SK-N-SH (cell line): ENCODE measurements at regions not wholly inside any gene's neighbourhood (a gene's known extent, or its start where the extent isn't known, plus 50 kb on each side); places are given as distances from the start of the nearest gene placed in this dataset.

Experiments used
- CTCF ChIA-PET: fragments of 300-600, 350-600 bp; formaldehyde crosslinking; extraction: SDS; loops from one replicate; lab custom pipeline; 2021; lab: Yijun Ruan, JAX
- POLR2A ChIA-PET: fragments of 350-600 bp; sonication (Branson Sonifier 250); formaldehyde crosslinking; extraction: SDS; loops from one replicate; lab custom pipeline; 2020; ENCODE audit warnings: antibody characterized with exemption, inconsistent platforms; lab: Yijun Ruan, JAX
- DNase-seq: peaks from one replicate; pipeline ENCODE4 v3.0.0; 2012
- H2AFZ ChIP-seq: fragments of 200-600 bp; sonication (generic); 2 replicates; pipeline ENCODE4 v1.8.1; 2016; ENCODE audit warnings: antibody characterized with exemption, mild to moderate bottlenecking, low read depth
- H3F3A ChIP-seq: fragments of 200-600 bp; sonication (generic); replicated peaks from 2 replicates; pipeline ENCODE3; 2016; ENCODE audit warnings: antibody characterized with exemption, mild to moderate bottlenecking; ENCODE audit not compliant: insufficient read depth
- H3K27ac ChIP-seq, 2 experiments: fragments of 200-500 bp in 1 of 2; fragments of 200-600 bp in 1 of 2; sonication (Bioruptor generic) in 1 of 2; sonication (generic), shearing (Covaris generic) in 1 of 2; 2 replicates each; pipeline versions ENCODE4 v1.5.1 to v1.6.1; 2014 to 2016; ENCODE audit warnings: low read depth in 2 of 2, inconsistent platforms in 1 of 2, low read length in 1 of 2, mild to moderate bottlenecking in 1 of 2, mixed read lengths in 1 of 2
- H3K27me3 ChIP-seq: fragments of 200-600 bp; sonication (generic), shearing (Covaris generic); 2 replicates; pipeline ENCODE4 v1.6.1; 2016; ENCODE audit warnings: mixed run types; ENCODE audit not compliant: insufficient read depth
- H3K36me3 ChIP-seq, 2 experiments: fragments of 200-500 bp in 1 of 2; fragments of 200-600 bp in 1 of 2; sonication (Bioruptor generic) in 1 of 2; sonication (generic) in 1 of 2; replicated peaks in 1 of 2; 2 replicates each; pipeline versions ENCODE3 to v1.5.1; 2014 to 2016; ENCODE audit warnings: low read length in 1 of 2, mild to moderate bottlenecking in 1 of 2; ENCODE audit not compliant: insufficient read depth in 2 of 2, control insufficient read depth in 1 of 2
- H3K4me1 ChIP-seq, 2 experiments: fragments of 200-500 bp in 1 of 2; fragments of 200-600 bp in 1 of 2; sonication (Bioruptor generic) in 1 of 2; sonication (generic), shearing (Covaris generic) in 1 of 2; 2 replicates each; pipeline versions ENCODE4 v1.5.1 to v1.6.1; 2014 to 2016; ENCODE audit warnings: low read depth in 1 of 2, low read length in 1 of 2, mixed run types in 1 of 2; ENCODE audit not compliant: insufficient read depth in 2 of 2, control insufficient read depth in 1 of 2
- H3K4me2 ChIP-seq: fragments of 200-600 bp; sonication (generic), shearing (Covaris generic); 2 replicates; pipeline ENCODE4 v1.6.1; 2017; ENCODE audit warnings: mixed run types
- H3K4me3 ChIP-seq, 2 experiments: fragments of 200-500 bp in 1 of 2; fragments of 200-600 bp in 1 of 2; sonication (Bioruptor generic) in 1 of 2; sonication (generic), shearing (Covaris generic) in 1 of 2; 2 replicates each; pipeline versions ENCODE4 v1.5.1 to v1.8.1; 2014 to 2016; ENCODE audit warnings: low read depth in 2 of 2, inconsistent platforms in 1 of 2, low read length in 1 of 2, mild to moderate bottlenecking in 1 of 2, mixed read lengths in 1 of 2, moderate library complexity in 1 of 2
- H3K79me2 ChIP-seq: fragments of 200-600 bp; sonication (generic); 2 replicates; pipeline ENCODE4 v1.8.1; 2017; ENCODE audit warnings: mild to moderate bottlenecking; ENCODE audit not compliant: insufficient read depth
- H3K9ac ChIP-seq: fragments of 200-600 bp; sonication (generic); 2 replicates; pipeline ENCODE4 v1.6.1; 2017; ENCODE audit warnings: mixed run types
- H3K9me2 ChIP-seq: fragments of 200-600 bp; sonication (generic); 2 replicates; pipeline ENCODE4 v1.6.1; 2017; ENCODE audit warnings: mixed run types
- H3K9me3 ChIP-seq: fragments of 200-600 bp; sonication (generic); 2 replicates; pipeline ENCODE4 v1.6.1; 2017; ENCODE audit warnings: mixed run types, mild to moderate bottlenecking, moderate library complexity
- H4K20me1 ChIP-seq: fragments of 200-600 bp; sonication (generic); 2 replicates; pipeline ENCODE4 v1.6.1; 2017; ENCODE audit warnings: mild to moderate bottlenecking, mixed run types; ENCODE audit not compliant: insufficient read depth
- ELF1 ChIP-seq: IDR thresholded peaks from 2 replicates; pipeline ENCODE4 v1.4.0; 2012
- EP300 ChIP-seq, 2 experiments: IDR thresholded peaks; 2 replicates each; pipeline versions ENCODE4 v1.4.0 to v1.6.1; 2012; ENCODE audit warnings: borderline replicate concordance in 1 of 2, low read depth in 1 of 2, low read length in 1 of 2
- JUND ChIP-seq: IDR thresholded peaks from 2 replicates; pipeline ENCODE4 v1.4.0; 2012
- MEF2A ChIP-seq: IDR thresholded peaks from 2 replicates; pipeline ENCODE4 v1.4.0; 2012; ENCODE audit warnings: low read depth, borderline replicate concordance
- MXI1 ChIP-seq: IDR thresholded peaks from 2 replicates; pipeline ENCODE4 v1.6.1; 2012; ENCODE audit warnings: mild to moderate bottlenecking, low read depth, low read length, improper control_type of control experiment
- RCOR1 ChIP-seq: fragments of 150-350 bp; IDR thresholded peaks from 2 replicates; pipeline ENCODE4 v1.6.1; 2017; ENCODE audit warnings: antibody characterized with exemption, low read length
- RXRA ChIP-seq: IDR thresholded peaks from 2 replicates; pipeline ENCODE4 v1.4.0; 2012; ENCODE audit warnings: low read depth, mild to moderate bottlenecking, borderline replicate concordance
- SIN3A ChIP-seq: IDR thresholded peaks from 2 replicates; pipeline ENCODE4 v1.6.1; 2012; ENCODE audit warnings: low read depth, mild to moderate bottlenecking, low read length, moderate library complexity, borderline replicate concordance
- WGBS: methylation state at CpG from one replicate; pipeline ENCODE4 v1.1.6; 2017; ENCODE audit warnings: low lambda C conversion rate; 5-methylcytosine and 5-hydroxymethylcytosine counted together
- TF ChIP-seq, protein P1 (sequence below): IDR thresholded peaks from 2 replicates; pipeline ENCODE4 v1.4.0; 2012; ENCODE audit warnings: low read depth, borderline replicate concordance
- TF ChIP-seq, protein P2 (sequence below): fragments of 200-600 bp; sonication (generic); IDR thresholded peaks from 2 replicates; pipeline ENCODE4 v1.6.1; 2017; ENCODE audit warnings: antibody characterized with exemption, mild to moderate bottlenecking, moderate library complexity
- TF ChIP-seq, protein P3 (sequence below): IDR thresholded peaks from 2 replicates; pipeline ENCODE4 v1.4.0; 2012; ENCODE audit warnings: low read depth

DNA sequence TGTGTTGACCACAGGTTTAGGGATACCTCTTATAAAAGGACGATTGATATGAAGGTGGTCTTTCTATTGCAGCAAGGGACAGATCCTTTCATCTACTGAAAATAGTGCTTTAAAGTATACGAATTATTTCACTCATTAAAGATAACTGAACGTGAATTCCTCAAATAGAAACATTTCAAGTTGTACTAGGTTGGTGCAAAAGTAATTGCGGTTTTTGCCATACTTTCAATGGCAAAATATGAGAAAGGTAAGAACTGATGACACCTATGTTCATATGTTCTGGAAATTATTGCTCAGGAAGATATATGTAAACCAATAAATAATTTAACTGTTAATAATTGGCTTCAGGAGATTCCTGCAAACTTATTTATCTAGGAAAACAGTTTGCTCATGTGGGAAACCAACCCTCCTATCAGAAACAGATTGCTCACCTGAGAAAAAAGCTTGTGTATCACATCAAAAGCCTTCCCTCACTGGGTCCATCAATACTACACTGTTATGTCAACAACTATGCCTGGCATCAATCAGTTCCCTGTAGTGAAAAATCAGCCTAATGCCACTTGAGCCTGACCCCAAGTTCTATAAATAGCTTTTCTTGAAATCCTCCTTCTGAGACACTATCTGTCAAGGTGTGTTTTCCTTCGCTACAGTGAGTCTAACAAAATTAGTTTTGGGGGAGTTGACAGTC, 81.5 kb upstream of the ACSL3 start:
- ChIA-PET POLR2A (no interaction called here), CTCF (no interaction called here)
- Histone ChIP-seq H3F3A (no peaks in the 10 kb centered on the region), H3K4me1 (no peaks in the 10 kb centered on the region), H3K9me3 (no peaks in the 10 kb centered on the region), H3K79me2 (no peaks in the 10 kb centered on the region), H3K27me3 (no peaks in the 10 kb centered on the region), H3K9me2 (no peaks in the 10 kb centered on the region), H3K27ac (no peak overlapping the region), H3K4me3 (no peak overlapping the region), H4K20me1 (no peaks in the 10 kb centered on the region), H3K36me3 (no peaks in the 10 kb centered on the region), H3K4me2 (no peak overlapping the region), H3K9ac (no peak overlapping the region)
- 28% methylated on average over 5 of the region's 5 CpGs for WGBS
- no peak for TF ChIP-seq JUND
- TF ChIP-seq, all 33 proteins: peak for 0
- no peak overlapping the region for H2AFZ ChIP-seq
- DNase-seq = no peak

DNA sequence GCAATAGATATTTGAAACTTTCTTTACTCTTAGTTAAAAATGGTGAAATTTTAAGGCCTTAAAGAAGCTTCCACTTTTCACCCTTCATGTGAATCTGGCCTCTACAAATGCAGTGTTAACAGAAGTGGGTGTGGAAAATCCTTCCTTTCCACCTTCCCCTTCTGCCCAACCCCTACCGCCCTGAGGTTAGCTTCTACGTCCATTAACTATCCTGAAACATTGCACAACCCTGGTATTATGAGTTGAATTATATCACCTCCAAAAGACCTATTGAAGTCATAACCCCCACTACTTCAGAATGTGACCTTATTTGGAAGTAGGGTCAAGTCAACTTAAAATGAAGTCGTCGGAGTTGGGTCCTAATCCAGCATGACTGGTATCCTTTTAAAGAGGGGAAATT, 80.8 kb upstream of the ACSL3 start:
- DNase-seq = no peak
- no peaks in the 10 kb centered on the region for H3K4me1 ChIP-seq
- no peak for TF ChIP-seq SIN3A
- TF ChIP-seq, protein P1, sequence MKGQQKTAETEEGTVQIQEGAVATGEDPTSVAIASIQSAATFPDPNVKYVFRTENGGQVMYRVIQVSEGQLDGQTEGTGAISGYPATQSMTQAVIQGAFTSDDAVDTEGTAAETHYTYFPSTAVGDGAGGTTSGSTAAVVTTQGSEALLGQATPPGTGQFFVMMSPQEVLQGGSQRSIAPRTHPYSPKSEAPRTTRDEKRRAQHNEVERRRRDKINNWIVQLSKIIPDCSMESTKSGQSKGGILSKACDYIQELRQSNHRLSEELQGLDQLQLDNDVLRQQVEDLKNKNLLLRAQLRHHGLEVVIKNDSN = no peak
- TF ChIP-seq RCOR1 = no peak
- TF ChIP-seq, protein P2, sequence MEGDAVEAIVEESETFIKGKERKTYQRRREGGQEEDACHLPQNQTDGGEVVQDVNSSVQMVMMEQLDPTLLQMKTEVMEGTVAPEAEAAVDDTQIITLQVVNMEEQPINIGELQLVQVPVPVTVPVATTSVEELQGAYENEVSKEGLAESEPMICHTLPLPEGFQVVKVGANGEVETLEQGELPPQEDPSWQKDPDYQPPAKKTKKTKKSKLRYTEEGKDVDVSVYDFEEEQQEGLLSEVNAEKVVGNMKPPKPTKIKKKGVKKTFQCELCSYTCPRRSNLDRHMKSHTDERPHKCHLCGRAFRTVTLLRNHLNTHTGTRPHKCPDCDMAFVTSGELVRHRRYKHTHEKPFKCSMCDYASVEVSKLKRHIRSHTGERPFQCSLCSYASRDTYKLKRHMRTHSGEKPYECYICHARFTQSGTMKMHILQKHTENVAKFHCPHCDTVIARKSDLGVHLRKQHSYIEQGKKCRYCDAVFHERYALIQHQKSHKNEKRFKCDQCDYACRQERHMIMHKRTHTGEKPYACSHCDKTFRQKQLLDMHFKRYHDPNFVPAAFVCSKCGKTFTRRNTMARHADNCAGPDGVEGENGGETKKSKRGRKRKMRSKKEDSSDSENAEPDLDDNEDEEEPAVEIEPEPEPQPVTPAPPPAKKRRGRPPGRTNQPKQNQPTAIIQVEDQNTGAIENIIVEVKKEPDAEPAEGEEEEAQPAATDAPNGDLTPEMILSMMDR = no peak
- TF ChIP-seq EP300 (IDR thresholded peaks at IDR 0.05; ENCODE audit: borderline replicate concordance in 1 of 2, low read depth in 1 of 2, low read length in 1 of 2) = no peak
- TF ChIP-seq, protein P3, sequence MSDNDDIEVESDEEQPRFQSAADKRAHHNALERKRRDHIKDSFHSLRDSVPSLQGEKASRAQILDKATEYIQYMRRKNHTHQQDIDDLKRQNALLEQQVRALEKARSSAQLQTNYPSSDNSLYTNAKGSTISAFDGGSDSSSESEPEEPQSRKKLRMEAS = no peak
- TF ChIP-seq MXI1 = no peak
- no peak for TF ChIP-seq ELF1
- TF ChIP-seq RXRA = no peak
- TF ChIP-seq MEF2A = no peak
- TF ChIP-seq, all 33 proteins: peak for 0
- Histone ChIP-seq H3K9me2 (no peaks in the 10 kb centered on the region), H3K79me2 (no peaks in the 10 kb centered on the region), H3K27ac (no peak overlapping the region), H3K36me3 (no peaks in the 10 kb centered on the region), H2AFZ (no peak overlapping the region), H3K27me3 (no peaks in the 10 kb centered on the region), H3K9ac (no peak overlapping the region), H3K4me3 (no peak overlapping the region), H4K20me1 (no peaks in the 10 kb centered on the region), H3K4me2 (no peak overlapping the region), H3K9me3 (no peaks in the 10 kb centered on the region), H3F3A (no peaks in the 10 kb centered on the region)
- WGBS = 77% methylated on average over 4 of the region's 4 CpGs
- POLR2A ChIA-PET = no interaction called here
- CTCF ChIA-PET = no interaction called here
